Activated naive CD8-positive, alpha-beta T cell (primary cell): ENCODE measurements at regions not wholly inside any gene's neighbourhood (a gene's known extent, or its start where the extent isn't known, plus 50 kb on each side); places are given as distances from the start of the nearest gene placed in this dataset.

Source experiments
- H3K27ac Mint-ChIP-seq: one replicate; pipeline ENCODE4 v1.8.0; 2021; ENCODE audit warnings: mixed read lengths
- H3K27me3 Mint-ChIP-seq: one replicate; pipeline ENCODE4 v1.8.0; 2021; ENCODE audit warnings: mixed read lengths
- H3K36me3 Mint-ChIP-seq: one replicate; pipeline ENCODE4 v1.8.0; 2021; ENCODE audit warnings: mixed read lengths
- H3K4me1 Mint-ChIP-seq: one replicate; pipeline ENCODE4 v1.8.0; 2021; ENCODE audit warnings: low read depth, mixed read lengths
- H3K4me3 Mint-ChIP-seq: one replicate; pipeline ENCODE4 v1.8.0; 2021; ENCODE audit warnings: mild to moderate bottlenecking, mixed read lengths
- H3K9me3 Mint-ChIP-seq: one replicate; pipeline ENCODE4 v1.8.0; 2021; ENCODE audit warnings: low read depth, mixed read lengths

DNA sequence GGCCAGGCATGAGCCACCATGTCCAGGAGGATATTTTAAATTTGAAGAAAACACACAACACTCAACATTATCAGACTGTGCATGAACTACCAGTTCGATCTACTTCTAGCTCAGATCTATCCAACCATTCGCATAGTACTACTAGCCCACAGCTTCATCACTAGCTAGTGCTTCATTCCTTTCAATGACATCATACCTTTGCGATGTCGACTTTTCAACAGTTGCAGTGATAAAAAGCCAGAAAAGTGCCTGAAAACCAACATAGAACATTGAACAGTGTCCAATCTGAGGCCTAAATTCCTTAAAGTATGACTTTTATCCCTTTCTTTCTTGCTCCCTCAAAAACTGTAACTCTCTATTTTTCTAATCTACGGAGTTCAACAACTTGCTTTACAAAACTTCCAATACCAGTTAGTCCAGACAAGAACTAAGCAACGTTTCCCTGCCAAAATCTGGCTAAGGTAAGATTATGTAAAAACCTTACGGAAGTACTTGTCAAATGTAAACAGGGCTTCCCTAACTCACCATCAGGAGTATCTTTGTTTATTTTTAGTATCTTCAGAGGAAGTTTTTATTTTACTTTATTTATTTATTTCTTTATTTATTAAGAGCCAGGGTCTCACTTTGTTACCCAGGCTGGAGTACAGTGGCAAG is 434.0 kb upstream of the JARID2 start:
- no peaks in the 10 kb centered on the region for H3K4me1 Mint-ChIP-seq
- peaks cover 3% of the 10 kb centered on the region for H3K9me3 Mint-ChIP-seq
- H3K27me3 Mint-ChIP-seq, result no peaks in the 10 kb centered on the region
- H3K36me3 Mint-ChIP-seq, result no peaks in the 10 kb centered on the region
- H3K4me3 Mint-ChIP-seq, result no peak overlapping the region
- H3K27ac Mint-ChIP-seq, result no peak overlapping the region

- Mint-ChIP-seq H3K4me3 (no peak overlapping the region), H3K4me1 (no peaks in the 10 kb centered on the region), H3K9me3 (no peaks in the 10 kb centered on the region), H3K36me3 (no peaks in the 10 kb centered on the region), H3K27ac (no peak overlapping the region), H3K27me3 (no peaks in the 10 kb centered on the region)
Observed at GRCh38 chr6:14814016-14814415, 431.9 kb upstream of the JARID2 start.

DNA sequence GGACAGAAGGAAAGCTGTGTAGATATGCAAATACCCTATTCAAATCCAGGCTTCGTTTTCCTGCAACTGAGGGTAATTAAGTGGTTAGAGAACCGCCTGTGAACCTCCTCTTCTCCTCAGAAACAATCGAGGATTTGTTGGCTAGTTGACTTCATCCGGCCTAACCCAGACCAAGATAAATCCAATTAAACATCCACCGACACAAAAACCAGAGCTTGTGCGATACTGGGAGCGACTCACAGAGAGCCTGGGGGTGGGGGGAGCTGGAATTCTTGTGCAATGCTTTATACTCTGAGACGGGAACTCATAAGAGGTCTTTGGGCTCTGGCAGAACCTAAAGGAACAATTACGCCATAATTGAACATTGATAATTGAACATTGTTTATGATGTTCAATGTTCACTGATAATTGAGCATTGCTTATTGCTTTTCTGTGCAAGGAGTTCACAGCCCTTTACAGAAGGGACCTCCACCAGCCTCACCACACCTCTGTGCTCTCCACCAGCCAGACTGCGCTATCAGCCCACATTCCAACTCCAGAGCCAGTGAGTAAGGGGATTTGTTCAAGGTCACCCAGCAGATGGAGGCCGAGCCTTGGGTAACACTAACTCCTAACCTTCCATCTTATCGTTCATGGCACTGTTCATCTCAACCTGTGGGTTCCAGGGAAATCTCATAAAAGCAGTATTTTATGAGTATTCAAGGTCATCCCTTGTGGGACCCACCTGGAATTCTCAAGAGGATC is 429.6 kb upstream of the JARID2 start:
- Mint-ChIP-seq H3K4me3 (no peak overlapping the region), H3K36me3 (no peaks in the 10 kb centered on the region), H3K27ac (no peak overlapping the region)

DNA sequence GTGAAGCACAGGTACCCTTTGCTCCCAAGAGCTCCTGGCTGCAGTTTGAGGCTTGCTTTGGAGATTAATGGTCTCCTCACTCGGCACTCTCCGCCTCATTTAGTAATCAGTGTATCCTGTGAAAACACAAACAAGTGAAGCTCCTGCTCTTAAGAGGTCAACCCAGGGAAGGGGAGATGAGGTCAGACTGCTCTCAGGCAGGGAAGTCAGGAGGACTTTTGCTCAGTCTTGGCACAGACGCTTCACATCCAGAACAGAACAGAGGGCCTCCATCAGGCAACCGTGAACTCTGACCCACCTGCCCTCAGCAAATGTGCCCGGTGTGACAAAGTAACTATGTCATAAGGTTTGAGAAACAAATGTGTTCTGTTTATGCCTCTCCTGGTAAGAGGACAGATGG is 428.8 kb upstream of the JARID2 start:
- Mint-ChIP-seq H3K27ac (peak overlapping the region; percentile 17), H3K27me3 (no peaks in the 10 kb centered on the region), H3K9me3 (no peaks in the 10 kb centered on the region), H3K4me3 (no peak overlapping the region), H3K4me1 (peaks cover 4% of the 10 kb centered on the region), H3K36me3 (no peaks in the 10 kb centered on the region)

More for the DNA sequence above, 429.6 kb upstream of the JARID2 start:
- H3K27me3 Mint-ChIP-seq, result no peaks in the 10 kb centered on the region
- H3K4me1 Mint-ChIP-seq, result peaks cover 4% of the 10 kb centered on the region
- no peaks in the 10 kb centered on the region for H3K9me3 Mint-ChIP-seq

DNA sequence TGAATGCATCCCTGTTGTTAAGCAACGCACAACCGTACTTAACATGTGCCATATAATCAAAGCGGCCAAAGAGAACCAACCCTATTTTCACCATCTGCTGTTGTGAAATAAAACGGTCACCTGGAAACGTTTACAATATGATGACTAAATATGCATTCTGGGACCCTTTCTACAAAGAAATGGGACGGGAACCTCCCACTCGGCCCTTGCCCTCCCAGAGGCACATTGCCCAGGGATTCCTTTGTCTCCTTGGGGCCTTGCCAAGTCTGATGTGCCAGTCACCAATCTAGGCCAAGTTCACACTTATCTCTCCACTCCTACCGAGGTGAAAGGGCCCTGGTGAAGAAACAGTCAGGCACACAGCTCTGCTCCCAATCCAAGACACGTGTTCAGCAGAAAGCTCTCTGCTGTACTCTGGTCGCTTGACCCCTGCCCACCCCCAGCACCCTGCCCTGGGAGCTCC is 427.4 kb upstream of the JARID2 start:
- Mint-ChIP-seq H3K27me3 (no peaks in the 10 kb centered on the region), H3K27ac (no peak overlapping the region), H3K4me3 (no peak overlapping the region), H3K9me3 (no peaks in the 10 kb centered on the region), H3K36me3 (no peaks in the 10 kb centered on the region), H3K4me1 (peaks cover 4% of the 10 kb centered on the region)

GRCh38 chr6:14819001-14819400 is 426.9 kb upstream of the JARID2 start:
- H3K36me3 Mint-ChIP-seq, result no peaks in the 10 kb centered on the region
- H3K4me1 Mint-ChIP-seq, result peaks cover 4% of the 10 kb centered on the region
- peak overlapping the region; percentile 12 for H3K27ac Mint-ChIP-seq
- no peaks in the 10 kb centered on the region for H3K27me3 Mint-ChIP-seq
- H3K9me3 Mint-ChIP-seq, result no peaks in the 10 kb centered on the region
- no peak overlapping the region for H3K4me3 Mint-ChIP-seq

DNA sequence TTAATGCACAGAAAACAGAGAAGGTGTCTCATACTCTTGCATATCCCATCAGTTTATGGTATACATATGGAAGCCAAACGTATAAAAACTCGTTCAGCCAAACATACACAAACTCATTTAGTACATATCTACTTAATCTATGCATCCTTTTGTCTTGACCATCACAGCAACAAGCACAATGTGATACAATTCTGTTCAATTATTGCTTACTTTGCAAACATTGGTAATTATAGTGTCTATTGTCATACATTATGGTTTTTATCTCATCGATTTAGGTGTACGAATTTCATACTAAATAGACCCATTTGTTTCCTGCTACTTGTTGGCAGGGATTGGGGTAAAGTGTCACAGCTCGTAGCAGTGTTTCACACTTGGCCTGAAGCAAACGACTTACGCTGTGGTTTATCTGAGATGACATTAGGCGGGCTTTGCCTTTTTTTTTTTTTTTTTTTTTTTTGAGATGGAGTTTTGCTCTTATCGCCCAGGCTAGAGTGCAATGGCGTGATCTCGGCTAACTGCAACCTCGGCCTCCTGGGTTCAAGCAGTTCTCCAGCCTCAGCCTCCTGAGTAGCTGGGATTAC is 425.9 kb upstream of the JARID2 start:
- H3K27me3 Mint-ChIP-seq, result no peaks in the 10 kb centered on the region
- H3K9me3 Mint-ChIP-seq, result no peaks in the 10 kb centered on the region
- H3K36me3 Mint-ChIP-seq, result no peaks in the 10 kb centered on the region
- no peak overlapping the region for H3K4me3 Mint-ChIP-seq
- no peak overlapping the region for H3K27ac Mint-ChIP-seq
- peaks cover 4% of the 10 kb centered on the region for H3K4me1 Mint-ChIP-seq

DNA sequence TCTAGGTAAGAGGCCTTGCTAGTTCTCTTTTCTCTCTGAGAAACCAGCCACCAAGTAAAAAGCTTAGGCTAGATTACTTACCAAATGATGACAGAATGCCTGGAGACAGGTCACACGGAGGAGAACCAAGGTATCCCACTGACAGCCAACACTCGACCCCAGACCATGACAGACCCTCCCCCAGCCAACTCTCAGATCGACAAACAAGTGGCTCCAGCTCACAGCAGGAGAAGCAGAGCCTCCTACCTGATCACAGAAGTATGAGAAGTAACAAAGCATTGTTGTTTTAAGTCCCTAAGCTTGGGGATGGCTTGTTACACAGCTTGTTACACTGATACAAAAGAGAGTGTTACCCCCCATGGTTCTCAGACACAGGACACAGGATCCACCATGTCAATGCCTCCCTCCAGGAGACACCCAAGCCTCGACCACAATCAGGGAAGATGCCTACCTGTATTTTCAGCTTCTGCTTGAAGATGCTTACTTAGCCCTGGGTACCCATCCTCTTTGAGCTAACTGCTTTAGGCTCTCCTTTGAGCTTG is 423.8 kb upstream of the JARID2 start:
- Mint-ChIP-seq H3K4me3 (no peak overlapping the region), H3K36me3 (no peaks in the 10 kb centered on the region), H3K9me3 (no peaks in the 10 kb centered on the region), H3K4me1 (peaks cover 4% of the 10 kb centered on the region), H3K27me3 (no peaks in the 10 kb centered on the region), H3K27ac (no peak overlapping the region)

DNA sequence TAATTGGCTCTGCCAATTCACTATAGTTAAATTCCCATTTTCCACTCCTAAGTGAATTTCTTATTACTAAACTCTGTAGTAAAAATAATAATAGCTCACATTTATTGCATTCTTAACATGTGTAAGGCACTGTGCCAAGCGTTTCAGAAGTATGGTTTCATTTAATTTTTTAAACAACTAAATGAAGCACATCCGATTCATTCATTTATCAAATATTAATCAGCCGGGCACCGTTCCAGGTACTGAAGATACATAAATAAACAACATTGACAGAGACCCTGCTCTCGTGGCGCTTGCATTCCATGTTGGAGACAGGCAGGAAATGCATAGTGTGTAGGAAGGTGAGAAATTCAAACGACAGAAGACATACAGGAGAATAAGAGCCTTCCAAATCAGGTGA is 423.2 kb upstream of the JARID2 start:
- Mint-ChIP-seq H3K27me3 (no peaks in the 10 kb centered on the region), H3K9me3 (no peaks in the 10 kb centered on the region), H3K36me3 (no peaks in the 10 kb centered on the region), H3K4me1 (peaks cover 4% of the 10 kb centered on the region), H3K27ac (no peak overlapping the region), H3K4me3 (no peak overlapping the region)

DNA sequence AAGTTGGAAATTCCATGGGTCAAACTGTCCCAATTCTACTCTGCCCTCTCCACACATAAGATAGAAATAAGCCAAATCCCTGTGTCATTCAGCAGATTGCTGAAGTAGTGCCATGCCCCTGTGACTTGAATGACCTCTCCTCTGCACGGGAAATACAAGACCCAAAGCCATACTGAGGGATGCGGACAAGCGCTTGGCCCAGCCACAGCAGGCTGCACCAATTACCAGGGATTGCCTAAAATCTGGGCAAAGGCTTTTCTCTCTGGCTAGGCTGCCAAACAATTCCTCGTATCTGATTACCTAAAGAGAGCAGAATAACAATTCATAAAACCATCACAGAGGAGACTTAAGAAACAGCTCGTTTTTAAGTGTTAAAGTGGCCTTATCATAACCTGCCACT is 421.8 kb upstream of the JARID2 start:
- no peak overlapping the region for H3K27ac Mint-ChIP-seq
- no peaks in the 10 kb centered on the region for H3K27me3 Mint-ChIP-seq
- H3K9me3 Mint-ChIP-seq, result no peaks in the 10 kb centered on the region
- no peak overlapping the region for H3K4me3 Mint-ChIP-seq
- H3K36me3 Mint-ChIP-seq, result no peaks in the 10 kb centered on the region
- H3K4me1 Mint-ChIP-seq, result peaks cover 4% of the 10 kb centered on the region

DNA sequence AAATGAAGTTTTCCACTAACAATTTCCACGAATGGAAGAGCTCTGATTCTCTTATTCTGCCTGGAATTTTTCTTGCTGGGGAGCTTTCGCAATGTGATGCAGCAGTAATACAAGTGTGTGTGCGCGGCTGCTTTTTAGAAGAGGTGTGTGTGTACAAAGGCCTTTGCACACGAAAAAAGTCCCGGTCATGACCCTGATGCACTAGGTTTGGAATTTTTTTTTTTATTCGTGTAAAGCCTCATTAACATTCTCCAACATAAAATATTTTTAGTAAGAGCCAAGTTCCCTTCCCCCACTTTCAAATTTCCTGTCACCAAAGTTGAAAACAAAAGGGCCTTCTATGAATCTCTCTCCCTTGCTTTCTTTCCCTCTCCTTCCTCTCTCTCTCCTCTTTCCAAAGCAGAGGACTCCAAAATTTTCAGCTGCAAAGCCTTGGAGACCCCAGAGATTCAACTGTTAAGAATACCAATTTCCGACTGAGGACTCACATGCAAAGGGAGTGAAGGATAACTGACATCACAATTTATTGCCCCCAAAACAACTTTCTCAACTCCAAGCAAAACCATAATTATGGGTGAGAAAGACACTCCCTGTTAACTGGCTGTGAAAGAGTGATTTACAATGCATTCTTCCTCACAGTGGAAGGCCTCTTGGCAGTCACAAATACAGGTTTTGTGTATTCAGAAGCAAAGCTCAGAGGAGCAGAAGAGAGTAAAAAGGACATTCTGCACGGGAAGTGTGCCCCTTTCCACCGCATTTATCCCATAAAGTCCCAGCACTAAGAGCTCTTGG is 421.2 kb upstream of the JARID2 start:
- H3K36me3 Mint-ChIP-seq, result no peaks in the 10 kb centered on the region
- H3K27ac Mint-ChIP-seq, result no peak overlapping the region
- H3K4me1 Mint-ChIP-seq, result peaks cover 4% of the 10 kb centered on the region
- H3K4me3 Mint-ChIP-seq, result no peak overlapping the region
- H3K9me3 Mint-ChIP-seq, result no peaks in the 10 kb centered on the region
- H3K27me3 Mint-ChIP-seq, result no peaks in the 10 kb centered on the region

DNA sequence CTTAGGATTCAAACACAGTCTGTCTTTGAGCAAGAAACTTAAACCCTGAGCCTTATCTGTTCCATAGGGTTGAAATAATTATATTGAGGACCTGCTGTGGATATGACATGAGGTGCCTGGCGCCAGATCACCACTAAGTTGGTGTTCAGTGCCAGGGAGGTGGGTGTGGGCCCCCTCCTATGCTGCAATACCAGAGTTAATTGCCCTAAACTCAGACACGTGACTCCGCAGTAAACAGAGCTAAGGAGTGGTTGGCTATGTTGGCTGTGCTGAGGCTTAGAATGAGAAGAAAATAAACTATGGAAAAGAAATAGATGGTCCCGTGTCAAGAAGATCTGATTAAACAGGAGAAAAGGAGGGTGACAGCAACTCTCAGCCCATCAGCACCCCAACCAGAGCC is 419.4 kb upstream of the JARID2 start:
- Mint-ChIP-seq H3K36me3 (no peaks in the 10 kb centered on the region), H3K4me3 (no peak overlapping the region), H3K27ac (no peak overlapping the region), H3K9me3 (no peaks in the 10 kb centered on the region), H3K27me3 (no peaks in the 10 kb centered on the region), H3K4me1 (no peaks in the 10 kb centered on the region)

- H3K27me3 Mint-ChIP-seq, result no peaks in the 10 kb centered on the region
- H3K4me3 Mint-ChIP-seq, result no peak overlapping the region
- H3K36me3 Mint-ChIP-seq, result no peaks in the 10 kb centered on the region
- H3K27ac Mint-ChIP-seq, result no peak overlapping the region
- H3K4me1 Mint-ChIP-seq, result no peaks in the 10 kb centered on the region
- no peaks in the 10 kb centered on the region for H3K9me3 Mint-ChIP-seq
Observed at GRCh38 chr6:14827354-14827753, 418.5 kb upstream of the JARID2 start.

DNA sequence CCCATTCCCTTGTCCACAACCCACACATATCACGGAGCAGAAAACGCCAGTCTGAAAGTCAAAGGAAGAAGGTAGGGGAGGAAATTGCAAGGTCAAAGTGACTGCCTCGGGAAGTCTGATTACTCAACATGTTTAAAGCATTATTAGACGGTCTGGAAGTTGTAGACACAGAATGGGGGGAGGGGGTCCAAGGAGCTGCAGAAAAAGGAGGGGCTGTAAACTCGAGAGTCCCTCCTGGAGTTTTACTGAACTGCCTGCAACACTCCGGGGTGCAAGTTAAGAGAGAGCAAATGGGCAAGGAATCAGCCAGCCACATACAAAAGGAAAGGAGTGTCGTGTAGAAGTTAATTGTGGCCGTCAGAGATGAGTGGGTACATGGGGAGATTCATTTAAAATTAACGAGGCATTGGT is 417.7 kb upstream of the JARID2 start:
- Mint-ChIP-seq H3K36me3 (no peaks in the 10 kb centered on the region), H3K27me3 (no peaks in the 10 kb centered on the region), H3K4me1 (no peaks in the 10 kb centered on the region), H3K9me3 (no peaks in the 10 kb centered on the region), H3K4me3 (no peak overlapping the region), H3K27ac (no peak overlapping the region)

DNA sequence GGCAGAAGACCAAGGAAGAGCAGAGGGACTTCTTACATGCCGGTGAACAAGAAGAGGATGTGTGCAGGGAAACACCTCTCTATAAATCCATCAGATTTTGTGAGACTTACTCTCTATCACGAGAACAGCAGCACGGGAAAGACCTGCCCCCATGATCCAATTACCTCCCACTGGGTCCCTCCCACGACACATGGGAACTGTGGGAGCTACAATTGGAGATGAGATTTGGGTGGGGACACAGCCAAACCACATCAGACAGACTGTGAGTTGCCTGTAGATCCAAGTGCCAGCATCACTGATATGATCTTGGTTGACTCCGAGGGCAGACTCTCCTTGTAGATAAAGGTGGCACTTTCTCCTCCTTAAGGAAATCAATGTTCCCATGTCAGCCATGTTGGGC is 414.8 kb upstream of the JARID2 start:
- Mint-ChIP-seq H3K4me3 (no peak overlapping the region), H3K27me3 (no peaks in the 10 kb centered on the region), H3K4me1 (no peaks in the 10 kb centered on the region), H3K27ac (no peak overlapping the region), H3K9me3 (no peaks in the 10 kb centered on the region), H3K36me3 (no peaks in the 10 kb centered on the region)
